IPS-15b (cell line): ENCODE measurements at regions not wholly inside any gene's neighbourhood (a gene's known extent, or its start where the extent isn't known, plus 50 kb on each side); places are given as distances from the start of the nearest gene placed in this dataset.

ENCODE experiments used
- H3K27me3 ChIP-seq: one replicate; pipeline ENCODE4 v1.6.1; 2013; ENCODE audit warnings: low read length; ENCODE audit not compliant: control insufficient read depth, insufficient read depth
- H3K36me3 ChIP-seq: one replicate; pipeline ENCODE4 v1.6.1; 2013; ENCODE audit warnings: low read length; ENCODE audit not compliant: control insufficient read depth, insufficient read depth
- H3K4me1 ChIP-seq: one replicate; pipeline ENCODE4 v1.6.1; 2013; ENCODE audit warnings: mild to moderate bottlenecking, low read length; ENCODE audit not compliant: control insufficient read depth, insufficient read depth
- H3K4me3 ChIP-seq: one replicate; pipeline ENCODE4 v1.5.1; 2013; ENCODE audit warnings: low read depth, low read length
- H3K9ac ChIP-seq: one replicate; pipeline ENCODE4 v1.6.1; 2013; ENCODE audit warnings: low read depth, mild to moderate bottlenecking, low read length
- H3K9me3 ChIP-seq: one replicate; pipeline ENCODE4 v1.6.1; 2013; ENCODE audit warnings: mild to moderate bottlenecking, low read length; ENCODE audit not compliant: control insufficient read depth, insufficient read depth

GRCh38 chr2:121049950-121050585 lies 234.9 kb downstream of the TFCP2L1 start:
- H3K4me3 ChIP-seq = no peak overlapping the region
- no peaks in the 10 kb centered on the region for H3K9me3 ChIP-seq
- H3K36me3 ChIP-seq = no peaks in the 10 kb centered on the region
- H3K9ac ChIP-seq = no peak overlapping the region
- H3K4me1 ChIP-seq = no peaks in the 10 kb centered on the region
- H3K27me3 ChIP-seq = peaks cover 2% of the 10 kb centered on the region

GRCh38 chr2:121051311-121051710 lies 233.7 kb downstream of the TFCP2L1 start:
- Histone ChIP-seq H3K9ac (no peak overlapping the region), H3K27me3 (peaks cover 4% of the 10 kb centered on the region), H3K36me3 (no peaks in the 10 kb centered on the region), H3K4me3 (no peak overlapping the region), H3K4me1 (no peaks in the 10 kb centered on the region), H3K9me3 (no peaks in the 10 kb centered on the region)

GRCh38 chr2:121052023-121052422 lies 233.0 kb downstream of the TFCP2L1 start:
- Histone ChIP-seq H3K27me3 (peaks cover 4% of the 10 kb centered on the region), H3K9ac (no peak overlapping the region), H3K4me3 (no peak overlapping the region), H3K9me3 (no peaks in the 10 kb centered on the region), H3K36me3 (no peaks in the 10 kb centered on the region), H3K4me1 (no peaks in the 10 kb centered on the region)

- H3K9me3 ChIP-seq = no peaks in the 10 kb centered on the region
These were observed 232.5 kb downstream of the TFCP2L1 start for GRCh38 chr2:121052521-121052920.

GRCh38 chr2:121055088-121055487 lies 229.9 kb downstream of the TFCP2L1 start:
- peaks cover 8% of the 10 kb centered on the region for H3K27me3 ChIP-seq
- no peaks in the 10 kb centered on the region for H3K36me3 ChIP-seq
- H3K9me3 ChIP-seq = no peaks in the 10 kb centered on the region
- no peaks in the 10 kb centered on the region for H3K4me1 ChIP-seq
- H3K9ac ChIP-seq = no peak overlapping the region
- H3K4me3 ChIP-seq = no peak overlapping the region

More at GRCh38 chr2:121052521-121052920, 232.5 kb downstream of the TFCP2L1 start:
- Histone ChIP-seq H3K4me3 (no peak overlapping the region), H3K36me3 (no peaks in the 10 kb centered on the region), H3K4me1 (no peaks in the 10 kb centered on the region), H3K27me3 (peaks cover 4% of the 10 kb centered on the region), H3K9ac (no peak overlapping the region)

GRCh38 chr2:121055501-121055900 lies 229.5 kb downstream of the TFCP2L1 start:
- H3K9ac ChIP-seq = no peak overlapping the region
- H3K9me3 ChIP-seq = no peaks in the 10 kb centered on the region
- H3K4me3 ChIP-seq = no peak overlapping the region
- H3K4me1 ChIP-seq = no peaks in the 10 kb centered on the region
- no peaks in the 10 kb centered on the region for H3K36me3 ChIP-seq
- H3K27me3 ChIP-seq = peaks cover 8% of the 10 kb centered on the region

GRCh38 chr2:121058852-121059558 lies 226.0 kb downstream of the TFCP2L1 start:
- Histone ChIP-seq H3K9ac (no peak overlapping the region), H3K9me3 (no peaks in the 10 kb centered on the region), H3K36me3 (no peaks in the 10 kb centered on the region), H3K4me1 (peaks cover 4% of the 10 kb centered on the region), H3K4me3 (no peak overlapping the region), H3K27me3 (peaks cover 14% of the 10 kb centered on the region)

GRCh38 chr2:121059651-121060649 lies 225.1 kb downstream of the TFCP2L1 start:
- H3K36me3 ChIP-seq = no peaks in the 10 kb centered on the region
- H3K4me3 ChIP-seq = no peak overlapping the region
- H3K27me3 ChIP-seq = peaks cover 24% of the 10 kb centered on the region
- no peak overlapping the region for H3K9ac ChIP-seq
- H3K4me1 ChIP-seq = peaks cover 4% of the 10 kb centered on the region
- H3K9me3 ChIP-seq = no peaks in the 10 kb centered on the region

GRCh38 chr2:121061633-121062032 lies 223.4 kb downstream of the TFCP2L1 start:
- Histone ChIP-seq H3K4me3 (no peak overlapping the region), H3K9ac (no peak overlapping the region), H3K27me3 (peaks cover 23% of the 10 kb centered on the region)

GRCh38 chr2:121063471-121063870 lies 221.5 kb downstream of the TFCP2L1 start:
- H3K4me1 ChIP-seq = peaks cover 4% of the 10 kb centered on the region
- H3K9me3 ChIP-seq = no peaks in the 10 kb centered on the region
- H3K27me3 ChIP-seq = peaks cover 21% of the 10 kb centered on the region
- no peaks in the 10 kb centered on the region for H3K36me3 ChIP-seq
- H3K4me3 ChIP-seq = no peak overlapping the region
- no peak overlapping the region for H3K9ac ChIP-seq

More at GRCh38 chr2:121061633-121062032, 223.4 kb downstream of the TFCP2L1 start:
- Histone ChIP-seq H3K9me3 (no peaks in the 10 kb centered on the region), H3K4me1 (peaks cover 4% of the 10 kb centered on the region), H3K36me3 (no peaks in the 10 kb centered on the region)

- Histone ChIP-seq H3K4me1 (peaks cover 4% of the 10 kb centered on the region), H3K36me3 (no peaks in the 10 kb centered on the region), H3K4me3 (no peak overlapping the region), H3K9me3 (no peaks in the 10 kb centered on the region), H3K9ac (no peak overlapping the region), H3K27me3 (peaks cover 19% of the 10 kb centered on the region)
These were observed 220.8 kb downstream of the TFCP2L1 start for GRCh38 chr2:121064186-121064585.
